Astrocyte (in vitro differentiated cells and primary cell): ENCODE measurements at regions not wholly inside any gene's neighbourhood (a gene's known extent, or its start where the extent isn't known, plus 50 kb on each side); places are given as distances from the start of the nearest gene placed in this dataset.

Experiments
- DNase-seq: peaks from one replicate; pipeline ENCODE4 v3.0.0-alpha.2; 2010; ENCODE audit warnings: low read depth
- FAIRE-seq: peaks from 2 replicates; lab custom pipeline; 2011; peaks lifted over from hg19 to GRCh38; lab: Jason Lieb, UNC
- H2AFZ ChIP-seq: 2 replicates; pipeline ENCODE4 v1.6.0; 2012; ENCODE audit warnings: low read depth, low read length, inconsistent platforms
- H3K27ac ChIP-seq: 2 replicates; pipeline ENCODE4 v1.5.1; 2011; ENCODE audit warnings: low read depth, low read length, inconsistent platforms
- H3K27me3 ChIP-seq: 2 replicates; pipeline ENCODE4 v1.6.0; 2011; ENCODE audit warnings: low read length, inconsistent platforms; ENCODE audit not compliant: insufficient read depth
- H3K36me3 ChIP-seq: 2 replicates; pipeline ENCODE4 v1.5.1; 2011; ENCODE audit warnings: low read length, inconsistent platforms; ENCODE audit not compliant: insufficient read depth
- H3K4me1 ChIP-seq: 2 replicates; pipeline ENCODE4 v1.5.1; 2011; ENCODE audit warnings: low read length, inconsistent platforms; ENCODE audit not compliant: insufficient read depth
- H3K4me2 ChIP-seq: 2 replicates; pipeline ENCODE4 v1.6.0; 2012; ENCODE audit warnings: low read length, inconsistent platforms
- H3K4me3 ChIP-seq: 2 replicates; pipeline ENCODE4 v1.5.1; 2011; ENCODE audit warnings: low read depth, mild to moderate bottlenecking, low read length, inconsistent platforms; ENCODE audit not compliant: insufficient read depth
- H3K79me2 ChIP-seq: 2 replicates; pipeline ENCODE4 v1.6.0; 2012; ENCODE audit warnings: mild to moderate bottlenecking, low read length, inconsistent platforms; ENCODE audit not compliant: insufficient read depth
- H3K9ac ChIP-seq: 2 replicates; pipeline ENCODE4 v1.6.0; 2012; ENCODE audit warnings: mild to moderate bottlenecking, low read length, inconsistent platforms
- H3K9me3 ChIP-seq: 2 replicates; pipeline ENCODE4 v1.5.1; 2012; ENCODE audit warnings: low read depth, mild to moderate bottlenecking, low read length, inconsistent platforms; ENCODE audit not compliant: insufficient read depth
- H4K20me1 ChIP-seq: 2 replicates; pipeline ENCODE4 v1.6.0; 2012; ENCODE audit warnings: low read length, inconsistent platforms; ENCODE audit not compliant: insufficient read depth
- H3K27ac Mint-ChIP-seq: one replicate; pipeline ENCODE4 v1.8.0; 2021; ENCODE audit warnings: mild to moderate bottlenecking, mixed read lengths; ENCODE audit not compliant: unreplicated experiment
- H3K27me3 Mint-ChIP-seq: one replicate; pipeline ENCODE4 v1.8.0; 2021; ENCODE audit warnings: low read depth, mixed read lengths; ENCODE audit not compliant: unreplicated experiment
- H3K36me3 Mint-ChIP-seq: one replicate; pipeline ENCODE4 v1.8.0; 2021; ENCODE audit warnings: low read depth, mixed read lengths; ENCODE audit not compliant: unreplicated experiment
- H3K4me1 Mint-ChIP-seq: one replicate; pipeline ENCODE4 v1.8.0; 2021; ENCODE audit warnings: low read depth, mixed read lengths; ENCODE audit not compliant: unreplicated experiment
- H3K4me3 Mint-ChIP-seq: one replicate; pipeline ENCODE4 v1.8.0; 2021; ENCODE audit warnings: mild to moderate bottlenecking, moderate library complexity, mixed read lengths; ENCODE audit not compliant: unreplicated experiment
- H3K9me3 Mint-ChIP-seq: one replicate; pipeline ENCODE4 v1.8.0; 2021; ENCODE audit warnings: mild to moderate bottlenecking, mixed read lengths; ENCODE audit not compliant: unreplicated experiment
- CTCF ChIP-seq: IDR thresholded peaks from 2 replicates; pipeline ENCODE4 v1.5.1; 2011; ENCODE audit warnings: low read depth, mild to moderate bottlenecking, inconsistent platforms, low read length, moderate library complexity; ENCODE audit not compliant: insufficient read depth
- EZH2 ChIP-seq: IDR thresholded peaks from 2 replicates; pipeline ENCODE4 v1.6.1; 2012; ENCODE audit warnings: mild to moderate bottlenecking, low read length, inconsistent platforms; ENCODE audit not compliant: insufficient read depth

- no peaks in the 10 kb centered on the region for H3K4me1 ChIP-seq
- Mint-ChIP-seq H3K4me1 (peaks cover 2% of the 10 kb centered on the region), H3K9me3 (peaks cover 3% of the 10 kb centered on the region), H3K27ac (no peak overlapping the region), H3K4me3 (no peak overlapping the region), H3K36me3 (no peaks in the 10 kb centered on the region), H3K27me3 (no peaks in the 10 kb centered on the region)
- H3K4me2 ChIP-seq: no peak overlapping the region
- no peak for DNase-seq
- no peaks in the 10 kb centered on the region for H3K9me3 ChIP-seq
- H3K4me3 ChIP-seq: no peak overlapping the region
- H3K9ac ChIP-seq: no peak overlapping the region
- no peaks in the 10 kb centered on the region for H4K20me1 ChIP-seq
- H2AFZ ChIP-seq: no peak overlapping the region
- no peak for FAIRE-seq
- no peak overlapping the region for H3K27ac ChIP-seq
- no peaks in the 10 kb centered on the region for H3K79me2 ChIP-seq
- no peaks in the 10 kb centered on the region for H3K27me3 ChIP-seq
- H3K36me3 ChIP-seq: no peaks in the 10 kb centered on the region
- TF ChIP-seq EZH2 (no peak), CTCF (no peak)
Measured at GRCh38 chr10:123294109-123294508, 139.9 kb downstream of the BUB3 start.

- no peak for TF ChIP-seq EZH2
- TF ChIP-seq CTCF: no peak
- H3K4me2 ChIP-seq: no peak overlapping the region
- H3K9me3 Mint-ChIP-seq: peaks cover 3% of the 10 kb centered on the region
Measured at GRCh38 chr10:123294886-123295285, 140.7 kb downstream of the BUB3 start.

GRCh38 chr10:123295644-123296043, 141.4 kb downstream of the BUB3 start:
- peaks cover 2% of the 10 kb centered on the region for H3K4me1 Mint-ChIP-seq
- Histone ChIP-seq H3K9ac (no peak overlapping the region), H3K4me2 (no peak overlapping the region), H3K9me3 (no peaks in the 10 kb centered on the region), H3K27ac (no peak overlapping the region), H3K27me3 (no peaks in the 10 kb centered on the region), H3K4me3 (no peak overlapping the region), H3K36me3 (no peaks in the 10 kb centered on the region), H3K4me1 (peaks cover under 1% of the 10 kb centered on the region), H2AFZ (no peak overlapping the region), H3K79me2 (no peaks in the 10 kb centered on the region), H4K20me1 (no peaks in the 10 kb centered on the region)
- no peak for FAIRE-seq
- DNase-seq: no peak
- no peaks in the 10 kb centered on the region for H3K27me3 Mint-ChIP-seq
- H3K9me3 Mint-ChIP-seq: peaks cover 3% of the 10 kb centered on the region
- H3K36me3 Mint-ChIP-seq: no peaks in the 10 kb centered on the region
- TF ChIP-seq CTCF: no peak
- TF ChIP-seq EZH2: no peak
- H3K27ac Mint-ChIP-seq: no peak overlapping the region
- H3K4me3 Mint-ChIP-seq: no peak overlapping the region

More at GRCh38 chr10:123294886-123295285, 140.7 kb downstream of the BUB3 start:
- no peaks in the 10 kb centered on the region for H3K4me1 ChIP-seq
- H3K4me1 Mint-ChIP-seq: peaks cover 2% of the 10 kb centered on the region
- no peak overlapping the region for H3K27ac Mint-ChIP-seq
- DNase-seq (no peak), FAIRE-seq (no peak)
- no peak overlapping the region for H3K4me3 Mint-ChIP-seq
- no peak overlapping the region for H3K4me3 ChIP-seq
- no peaks in the 10 kb centered on the region for H3K36me3 ChIP-seq
- H2AFZ ChIP-seq: no peak overlapping the region
- no peaks in the 10 kb centered on the region for H4K20me1 ChIP-seq
- no peaks in the 10 kb centered on the region for H3K9me3 ChIP-seq
- no peaks in the 10 kb centered on the region for H3K79me2 ChIP-seq
- H3K27ac ChIP-seq: no peak overlapping the region
- H3K9ac ChIP-seq: no peak overlapping the region
- H3K27me3 ChIP-seq: no peaks in the 10 kb centered on the region
- H3K27me3 Mint-ChIP-seq: no peaks in the 10 kb centered on the region
- H3K36me3 Mint-ChIP-seq: no peaks in the 10 kb centered on the region
